Peyer's patch (tissue), 4 donors: ENCODE measurements at regions not wholly inside any gene's neighbourhood (a gene's known extent, or its start where the extent isn't known, plus 50 kb on each side); places are given as distances from the start of the nearest gene placed in this dataset.

Source experiments
- DNase-seq, 3 donors: peaks; one replicate each; pipeline ENCODE4 v3.0.0-alpha.2; 2017 to 2019
- H3K27ac ChIP-seq, 4 donors: fragments of 200-600 bp; sonication (generic); one replicate each; pipeline ENCODE4 v1.5.1; 2016 to 2019
- H3K27me3 ChIP-seq, 2 donors: fragments of 200-600 bp; sonication (generic); one replicate each; pipeline ENCODE4 v1.5.1; 2019
- H3K36me3 ChIP-seq, 3 donors: fragments of 200-600 bp; sonication (generic); one replicate each; pipeline ENCODE4 v1.5.1; 2016 to 2019
- H3K4me1 ChIP-seq, 4 donors: fragments of 200-600 bp; sonication (generic); one replicate each; pipeline ENCODE4 v1.5.1; 2016 to 2019
- H3K4me3 ChIP-seq, 4 donors: fragments of 200-600 bp; sonication (generic); 1 replicate in 3 of 4; 2 replicates in 1 of 4; pipeline ENCODE4 v1.5.1; 2016 to 2019; ENCODE audit warnings: mild to moderate bottlenecking in 1 of 4
- H3K9me3 ChIP-seq, 4 donors: fragments of 200-600 bp; sonication (generic); one replicate each; pipeline ENCODE4 v1.5.1; 2016 to 2019; ENCODE audit warnings: mild to moderate bottlenecking in 1 of 4
- POLR2A ChIP-seq, 2 donors: fragments of 450-650 bp; IDR thresholded peaks; one replicate each; pipeline ENCODE4 v1.5.1; 2017; ENCODE audit warnings: antibody characterized with exemption in 2 of 2, mild to moderate bottlenecking in 2 of 2, moderate library complexity in 2 of 2
- TF ChIP-seq, protein P1 (sequence below), 6 experiments: fragments of 450-650 bp in 4 of 6; fragments of 200-600 bp in 2 of 6; sonication (generic) in 1 of 6; IDR thresholded peaks; one replicate each; pipeline ENCODE4 v1.5.1; 2017 to 2019; ENCODE audit warnings: antibody characterized with exemption in 6 of 6, mild to moderate bottlenecking in 3 of 6, moderate library complexity in 1 of 6

DNA sequence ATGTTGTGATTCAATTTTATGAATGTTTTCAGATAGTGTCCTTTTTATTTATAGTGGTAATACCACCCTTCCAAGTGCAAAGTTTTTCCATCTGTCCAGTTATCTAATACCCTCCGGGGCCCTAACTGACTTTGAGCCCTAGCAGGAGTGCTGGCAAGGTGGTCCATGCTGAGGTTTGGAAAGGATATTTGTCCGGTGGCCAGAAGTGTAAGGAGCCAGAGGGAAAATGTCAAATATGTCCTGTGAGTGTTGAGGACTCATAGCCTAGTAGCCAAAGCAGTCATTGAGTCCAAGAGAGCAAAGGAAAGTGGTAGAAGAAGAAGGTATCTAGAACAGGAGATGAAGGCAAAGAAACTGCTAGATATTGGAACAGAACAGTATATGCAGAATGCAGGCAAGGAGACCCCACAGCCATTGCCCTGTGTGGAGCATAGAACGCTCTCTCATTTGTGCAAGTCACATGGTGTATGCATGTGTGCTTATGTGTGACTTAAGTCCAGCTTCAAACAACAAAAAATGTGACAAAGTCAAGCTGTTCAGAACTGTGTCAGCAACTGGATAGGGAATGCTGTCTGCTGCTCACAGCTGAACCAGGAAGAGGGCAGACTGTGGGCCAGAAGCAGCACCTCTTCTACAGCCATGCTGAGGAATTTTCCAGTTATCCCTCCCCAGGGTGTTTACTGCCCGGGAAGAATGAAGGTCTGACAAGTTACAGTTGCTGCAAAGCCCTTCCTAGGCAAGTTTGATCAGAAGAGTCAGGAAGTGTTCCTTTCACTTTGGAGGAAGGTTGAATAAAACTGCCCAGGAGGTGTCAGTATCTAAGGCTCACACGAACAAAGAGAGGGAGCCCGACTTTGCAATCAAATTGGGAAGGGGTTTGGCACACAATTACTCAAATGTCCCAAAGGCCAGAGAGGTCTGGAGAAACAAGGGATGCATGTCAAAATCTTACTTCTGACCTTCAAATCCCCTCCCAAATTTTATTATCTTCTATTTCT, 463.3 kb upstream of the DMAC1 start:
- TF ChIP-seq POLR2A (IDR thresholded peaks at IDR 0.05) = no peak
- TF ChIP-seq, protein P1, sequence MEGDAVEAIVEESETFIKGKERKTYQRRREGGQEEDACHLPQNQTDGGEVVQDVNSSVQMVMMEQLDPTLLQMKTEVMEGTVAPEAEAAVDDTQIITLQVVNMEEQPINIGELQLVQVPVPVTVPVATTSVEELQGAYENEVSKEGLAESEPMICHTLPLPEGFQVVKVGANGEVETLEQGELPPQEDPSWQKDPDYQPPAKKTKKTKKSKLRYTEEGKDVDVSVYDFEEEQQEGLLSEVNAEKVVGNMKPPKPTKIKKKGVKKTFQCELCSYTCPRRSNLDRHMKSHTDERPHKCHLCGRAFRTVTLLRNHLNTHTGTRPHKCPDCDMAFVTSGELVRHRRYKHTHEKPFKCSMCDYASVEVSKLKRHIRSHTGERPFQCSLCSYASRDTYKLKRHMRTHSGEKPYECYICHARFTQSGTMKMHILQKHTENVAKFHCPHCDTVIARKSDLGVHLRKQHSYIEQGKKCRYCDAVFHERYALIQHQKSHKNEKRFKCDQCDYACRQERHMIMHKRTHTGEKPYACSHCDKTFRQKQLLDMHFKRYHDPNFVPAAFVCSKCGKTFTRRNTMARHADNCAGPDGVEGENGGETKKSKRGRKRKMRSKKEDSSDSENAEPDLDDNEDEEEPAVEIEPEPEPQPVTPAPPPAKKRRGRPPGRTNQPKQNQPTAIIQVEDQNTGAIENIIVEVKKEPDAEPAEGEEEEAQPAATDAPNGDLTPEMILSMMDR (IDR thresholded peaks at IDR 0.05) = peak in 2 of 6 experiments; percentile 15 to 19
- no peak overlapping the region for H3K4me3 ChIP-seq

DNA sequence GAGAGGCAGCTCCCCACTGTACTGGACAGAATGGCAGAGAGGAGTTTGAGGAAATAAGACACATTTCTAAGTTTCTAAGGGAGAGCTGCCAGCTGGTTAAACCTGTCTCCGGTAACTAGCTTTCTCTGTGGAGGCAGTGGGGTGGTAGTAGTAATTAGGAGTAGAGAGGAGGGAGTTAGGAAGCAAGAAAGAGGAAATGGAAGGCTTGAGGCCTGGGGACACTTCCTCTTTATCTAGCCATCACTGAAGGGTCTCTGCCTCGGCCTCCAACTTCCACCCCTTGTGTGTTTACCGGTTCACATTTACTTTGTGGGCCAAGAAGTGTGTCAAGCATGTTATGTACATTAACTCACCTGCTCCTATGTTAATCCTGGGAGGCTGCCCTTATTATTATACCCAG, 462.2 kb upstream of the DMAC1 start:
- H3K27ac ChIP-seq = no peak overlapping the region
- no peaks in the 10 kb centered on the region for H3K4me1 ChIP-seq
- H3K27me3 ChIP-seq = no peaks in the 10 kb centered on the region
- no peak overlapping the region for H3K4me3 ChIP-seq
- H3K9me3 ChIP-seq = no peaks in the 10 kb centered on the region
- no peak for DNase-seq
- H3K36me3 ChIP-seq = no peaks in the 10 kb centered on the region
- no peak for TF ChIP-seq POLR2A (IDR thresholded peaks at IDR 0.05)
- TF ChIP-seq, protein P1 (IDR thresholded peaks at IDR 0.05) = no peak

More for the DNA sequence above, 463.3 kb upstream of the DMAC1 start:
- Histone ChIP-seq H3K9me3 (no peaks in the 10 kb centered on the region), H3K4me1 (no peaks in the 10 kb centered on the region), H3K27ac (no peak overlapping the region), H3K27me3 (no peaks in the 10 kb centered on the region), H3K36me3 (no peaks in the 10 kb centered on the region)
- no peak for DNase-seq

DNA sequence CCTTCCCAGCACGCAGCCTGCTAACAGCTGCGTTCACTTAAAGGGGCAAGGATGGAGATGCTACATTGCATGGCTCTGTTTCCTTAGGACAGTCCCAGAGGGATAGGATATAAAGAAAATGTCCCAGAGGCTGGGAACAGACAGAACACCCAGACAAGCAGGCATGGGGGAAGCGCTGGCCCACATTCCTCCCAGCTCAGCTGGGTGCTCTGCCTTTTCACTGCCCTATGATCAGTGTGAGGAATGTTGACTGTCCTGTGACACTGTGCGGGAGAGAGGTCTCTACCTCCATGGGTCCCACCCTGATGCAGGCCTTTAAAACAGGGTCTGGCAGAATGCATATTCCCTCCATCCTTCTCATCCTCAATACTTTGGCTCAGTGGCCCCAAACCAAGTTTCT, 459.4 kb upstream of the DMAC1 start:
- H3K4me3 ChIP-seq = no peak overlapping the region
- no peaks in the 10 kb centered on the region for H3K4me1 ChIP-seq
- no peaks in the 10 kb centered on the region for H3K9me3 ChIP-seq
- no peak for DNase-seq
- TF ChIP-seq, protein P1 (IDR thresholded peaks at IDR 0.05) = no peak
- no peak for TF ChIP-seq POLR2A (IDR thresholded peaks at IDR 0.05)
- H3K36me3 ChIP-seq = no peaks in the 10 kb centered on the region
- H3K27me3 ChIP-seq = no peaks in the 10 kb centered on the region
- H3K27ac ChIP-seq = no peak overlapping the region

DNA sequence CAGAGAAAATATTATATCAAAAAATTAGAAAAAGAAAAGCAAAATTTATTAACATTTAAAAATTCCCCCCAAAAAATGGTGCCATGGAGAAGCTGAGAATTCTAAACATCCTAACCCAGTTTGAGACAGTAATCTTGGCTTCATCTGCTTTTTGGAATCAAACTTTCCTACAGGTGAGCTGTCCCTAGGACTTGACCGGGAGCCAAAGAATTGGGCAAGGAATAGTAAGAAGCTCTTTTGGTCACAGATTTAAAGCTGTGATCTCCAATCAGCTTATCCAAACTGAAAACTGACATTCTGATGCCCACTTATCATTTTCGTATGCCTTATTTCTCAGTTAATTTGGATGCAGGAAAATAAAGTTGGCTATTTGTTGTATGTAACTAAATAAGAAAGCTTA, 457.3 kb upstream of the DMAC1 start:
- Histone ChIP-seq H3K9me3 (no peaks in the 10 kb centered on the region), H3K4me3 (no peak overlapping the region), H3K36me3 (no peaks in the 10 kb centered on the region), H3K4me1 (no peaks in the 10 kb centered on the region), H3K27me3 (no peaks in the 10 kb centered on the region), H3K27ac (no peak overlapping the region)
- no peak for DNase-seq
- TF ChIP-seq, protein P1 (IDR thresholded peaks at IDR 0.05) = no peak
- TF ChIP-seq POLR2A (IDR thresholded peaks at IDR 0.05) = no peak

DNA sequence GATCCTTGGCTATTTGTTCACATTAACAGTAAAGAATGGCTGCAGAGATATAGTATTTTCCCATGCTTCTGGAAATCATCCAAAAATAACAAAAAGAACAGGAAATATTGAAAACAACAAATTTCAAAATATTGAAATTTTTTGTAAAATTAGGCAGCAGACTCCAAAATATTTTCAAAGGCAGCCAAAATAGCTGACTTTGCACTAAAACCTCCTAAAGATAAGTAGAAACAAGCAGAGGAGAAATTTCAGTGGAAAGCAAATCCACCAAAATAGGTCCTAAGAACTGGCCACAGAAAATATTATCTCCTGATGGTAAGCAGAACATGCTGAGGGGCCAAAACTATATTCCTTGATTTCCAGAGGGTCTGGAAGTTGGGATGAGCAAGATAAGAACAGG, 456.3 kb upstream of the DMAC1 start:
- Histone ChIP-seq H3K4me1 (no peaks in the 10 kb centered on the region), H3K4me3 (no peak overlapping the region), H3K27ac (no peak overlapping the region), H3K36me3 (no peaks in the 10 kb centered on the region), H3K27me3 (no peaks in the 10 kb centered on the region), H3K9me3 (no peaks in the 10 kb centered on the region)
- TF ChIP-seq POLR2A (IDR thresholded peaks at IDR 0.05) = no peak
- TF ChIP-seq, protein P1 (IDR thresholded peaks at IDR 0.05) = no peak
- no peak for DNase-seq
